C4-2B (cell line): ENCODE measurements at regions not wholly inside any gene's neighbourhood (a gene's known extent, or its start where the extent isn't known, plus 50 kb on each side); places are given as distances from the start of the nearest gene placed in this dataset.

ENCODE experiments used
- H3K27ac ChIP-seq: fragments of 450-650 bp; 2 replicates; pipeline ENCODE4 v1.5.1; 2017
- CTCF ChIP-seq: fragments of 450-650 bp; conservative IDR thresholded peaks from 2 replicates; pipeline ENCODE4 v1.5.1; 2017; ENCODE audit warnings: mild to moderate bottlenecking
- ZFX ChIP-seq: fragments of 450-650 bp; IDR thresholded peaks from 2 replicates; pipeline ENCODE4 v1.6.1; 2017

- no peak overlapping the region for H3K27ac ChIP-seq
- no peak for TF ChIP-seq ZFX
- no peak for TF ChIP-seq CTCF
Observed at GRCh38 chr1:100629391-100629790, 90.2 kb upstream of the VCAM1 start.

GRCh38 chr1:100631015-100631551 lies 88.5 kb upstream of the VCAM1 start:
- no peak overlapping the region for H3K27ac ChIP-seq
- TF ChIP-seq CTCF (no peak), ZFX (no peak)

GRCh38 chr1:100642826-100643225 lies 76.7 kb upstream of the VCAM1 start:
- TF ChIP-seq CTCF (no peak), ZFX (no peak)
- H3K27ac ChIP-seq: no peak overlapping the region

DNA sequence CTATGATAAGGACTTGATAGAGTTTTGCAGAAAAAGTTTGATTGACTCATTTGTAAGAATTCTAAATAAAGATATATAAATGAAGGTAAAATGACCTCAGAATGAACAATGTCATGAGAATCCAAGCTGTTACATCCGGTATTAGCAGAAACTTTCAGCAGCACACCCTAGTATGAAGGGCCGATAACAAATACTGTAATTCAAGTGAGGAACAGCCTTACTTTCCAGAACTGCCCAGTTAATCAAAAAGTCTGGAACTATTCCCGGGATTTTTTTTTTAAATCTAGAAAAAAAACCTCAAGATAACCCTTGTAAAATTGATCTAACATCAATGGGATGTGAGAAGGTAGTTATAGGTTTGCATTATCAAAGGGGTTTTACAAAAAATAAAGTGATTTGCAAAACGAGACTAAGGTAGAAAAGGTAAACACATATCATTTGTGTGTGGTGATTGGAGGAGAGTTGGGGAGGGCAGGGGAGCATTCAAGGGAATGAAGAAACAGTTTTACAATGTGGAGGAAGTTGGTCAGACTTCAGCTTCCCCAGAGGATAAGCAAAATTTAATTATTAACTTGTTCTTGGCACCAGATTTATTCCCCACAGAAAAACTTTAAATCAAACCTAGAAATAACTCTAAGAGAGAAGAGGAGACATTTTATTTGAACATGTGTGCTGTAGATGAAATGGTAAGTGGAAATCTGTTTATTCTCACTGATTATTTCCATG lies 75.9 kb upstream of the VCAM1 start:
- H3K27ac ChIP-seq: no peak overlapping the region
- TF ChIP-seq ZFX: no peak
- no peak for TF ChIP-seq CTCF

GRCh38 chr1:100646001-100646400 lies 73.5 kb upstream of the VCAM1 start:
- TF ChIP-seq ZFX (no peak), CTCF (no peak)
- no peak overlapping the region for H3K27ac ChIP-seq

GRCh38 chr1:100649146-100649545 lies 70.4 kb upstream of the VCAM1 start:
- H3K27ac ChIP-seq: no peak overlapping the region
- TF ChIP-seq CTCF (no peak), ZFX (no peak)

GRCh38 chr1:100657876-100658715 lies 61.4 kb upstream of the VCAM1 start:
- TF ChIP-seq CTCF (no peak), ZFX (no peak)
- no peak overlapping the region for H3K27ac ChIP-seq
